DOHH2 (cell line): ENCODE measurements at regions not wholly inside any gene's neighbourhood (a gene's known extent, or its start where the extent isn't known, plus 50 kb on each side); places are given as distances from the start of the nearest gene placed in this dataset.

ENCODE experiments used
- H3F3A ChIP-seq: fragments of 200-600 bp; sonication (generic), shearing (Covaris generic); 2 replicates; pipeline ENCODE4 v1.6.0; 2016; ENCODE audit warnings: antibody characterized with exemption, mild to moderate bottlenecking; ENCODE audit not compliant: control insufficient read depth, insufficient read depth
- H3K27ac ChIP-seq: fragments of 200-600 bp; sonication (generic); 2 replicates; pipeline ENCODE4 v1.5.1; 2014; ENCODE audit warnings: low read depth, mild to moderate bottlenecking, low read length, moderate library complexity
- H3K27me3 ChIP-seq: fragments of 200-600 bp; sonication (generic); 2 replicates; pipeline ENCODE4 v1.6.1; 2014; ENCODE audit warnings: mild to moderate bottlenecking, low read length, mixed read lengths; ENCODE audit not compliant: control insufficient read depth
- H3K36me3 ChIP-seq: fragments of 200-600 bp; sonication (generic); 2 replicates; pipeline ENCODE4 v1.6.1; 2014; ENCODE audit warnings: mild to moderate bottlenecking, low read length, moderate library complexity, mixed read lengths; ENCODE audit not compliant: control insufficient read depth
- H3K4me1 ChIP-seq: fragments of 200-600 bp; sonication (generic); 2 replicates; pipeline ENCODE4 v1.6.1; 2014; ENCODE audit warnings: mild to moderate bottlenecking, low read length, mixed read lengths; ENCODE audit not compliant: control insufficient read depth
- H3K4me2 ChIP-seq: fragments of 200-600 bp; sonication (generic); 2 replicates; pipeline ENCODE4 v1.6.0; 2014; ENCODE audit warnings: mild to moderate bottlenecking, low read length, moderate library complexity
- H3K4me3 ChIP-seq: fragments of 200-600 bp; sonication (generic); 2 replicates; pipeline ENCODE4 v1.5.1; 2014; ENCODE audit warnings: mild to moderate bottlenecking, low read length, mixed read lengths
- H3K79me2 ChIP-seq: fragments of 200-600 bp; sonication (generic); 2 replicates; pipeline ENCODE4 v1.6.1; 2014; ENCODE audit warnings: mild to moderate bottlenecking, low read length, mixed read lengths; ENCODE audit not compliant: control insufficient read depth
- H3K9me2 ChIP-seq: fragments of 200-600 bp; sonication (generic); replicated peaks from 2 replicates; pipeline ENCODE4 v1.6.1; 2014; ENCODE audit warnings: mild to moderate bottlenecking, low read length, mixed read lengths; ENCODE audit not compliant: control insufficient read depth
- H3K9me3 ChIP-seq: fragments of 200-600 bp; sonication (generic); 2 replicates; pipeline ENCODE4 v1.6.1; 2014; ENCODE audit warnings: antibody characterized with exemption, low read length, mixed read lengths; ENCODE audit not compliant: control insufficient read depth, insufficient read depth
- H4K20me1 ChIP-seq: fragments of 200-600 bp; sonication (generic); 2 replicates; pipeline ENCODE4 v1.6.0; 2014; ENCODE audit warnings: low read depth, mild to moderate bottlenecking, antibody characterized with exemption, low read length, moderate library complexity; ENCODE audit not compliant: control insufficient read depth, insufficient read depth
- CTCF ChIP-seq: fragments of 200-600 bp; sonication (generic); IDR thresholded peaks from one replicate; pipeline ENCODE4 v1.5.1; 2014; ENCODE audit warnings: antibody characterized with exemption, mild to moderate bottlenecking, low read depth, low read length; ENCODE audit not compliant: poor library complexity, severe bottlenecking
- EZH2phosphoT487 ChIP-seq: fragments of 200-600 bp; sonication (generic); IDR thresholded peaks from 2 replicates; pipeline ENCODE4 v1.6.1; 2017; ENCODE audit warnings: borderline replicate concordance, mild to moderate bottlenecking, antibody characterized with exemption, low read length, moderate library complexity, mixed read lengths

- H3K27ac ChIP-seq, result no peak overlapping the region
- no peaks in the 10 kb centered on the region for H3K36me3 ChIP-seq
- H3K27me3 ChIP-seq, result no peaks in the 10 kb centered on the region
- H3K9me2 ChIP-seq, result no peaks in the 10 kb centered on the region
- H3K79me2 ChIP-seq, result no peaks in the 10 kb centered on the region
- TF ChIP-seq CTCF (no peak), EZH2phosphoT487 (no peak)
- H3F3A ChIP-seq, result no peaks in the 10 kb centered on the region
- no peak overlapping the region for H3K4me2 ChIP-seq
- H3K4me3 ChIP-seq, result no peak overlapping the region
- H4K20me1 ChIP-seq, result no peaks in the 10 kb centered on the region
- no peaks in the 10 kb centered on the region for H3K9me3 ChIP-seq
- no peaks in the 10 kb centered on the region for H3K4me1 ChIP-seq
Measured at GRCh38 chr5:107043665-107044064, 627.1 kb downstream of the EFNA5 start.

- Histone ChIP-seq H3K9me2 (no peaks in the 10 kb centered on the region), H3K79me2 (no peaks in the 10 kb centered on the region), H3K4me2 (no peak overlapping the region), H3F3A (no peaks in the 10 kb centered on the region), H3K4me3 (no peak overlapping the region), H3K4me1 (no peaks in the 10 kb centered on the region), H3K27me3 (no peaks in the 10 kb centered on the region), H4K20me1 (no peaks in the 10 kb centered on the region), H3K9me3 (no peaks in the 10 kb centered on the region), H3K36me3 (no peaks in the 10 kb centered on the region), H3K27ac (no peak overlapping the region)
- no peak for TF ChIP-seq EZH2phosphoT487
- no peak for TF ChIP-seq CTCF
Measured at GRCh38 chr5:107040907-107041306, 629.8 kb downstream of the EFNA5 start.

- Histone ChIP-seq H3K36me3 (no peaks in the 10 kb centered on the region), H3K9me3 (no peaks in the 10 kb centered on the region), H3K4me1 (no peaks in the 10 kb centered on the region), H3K9me2 (no peaks in the 10 kb centered on the region), H4K20me1 (no peaks in the 10 kb centered on the region), H3K27ac (no peak overlapping the region), H3F3A (no peaks in the 10 kb centered on the region), H3K79me2 (no peaks in the 10 kb centered on the region), H3K27me3 (no peaks in the 10 kb centered on the region), H3K4me3 (no peak overlapping the region), H3K4me2 (no peak overlapping the region)
- TF ChIP-seq EZH2phosphoT487 (no peak), CTCF (no peak)
Measured at GRCh38 chr5:107032629-107033028, 638.1 kb downstream of the EFNA5 start.

- no peaks in the 10 kb centered on the region for H3K27me3 ChIP-seq
- no peaks in the 10 kb centered on the region for H3F3A ChIP-seq
- no peak overlapping the region for H3K4me2 ChIP-seq
- no peaks in the 10 kb centered on the region for H3K9me2 ChIP-seq
- no peak overlapping the region for H3K4me3 ChIP-seq
- no peaks in the 10 kb centered on the region for H3K4me1 ChIP-seq
- H3K9me3 ChIP-seq, result no peaks in the 10 kb centered on the region
- H4K20me1 ChIP-seq, result no peaks in the 10 kb centered on the region
- no peaks in the 10 kb centered on the region for H3K79me2 ChIP-seq
- TF ChIP-seq CTCF (no peak), EZH2phosphoT487 (no peak)
- no peak overlapping the region for H3K27ac ChIP-seq
- no peaks in the 10 kb centered on the region for H3K36me3 ChIP-seq
Measured at GRCh38 chr5:107028938-107029337, 641.8 kb downstream of the EFNA5 start.
